WTC11 (cell line): ENCODE measurements at regions not wholly inside any gene's neighbourhood (a gene's known extent, or its start where the extent isn't known, plus 50 kb on each side); places are given as distances from the start of the nearest gene placed in this dataset.

ENCODE experiments used
- ATAC-seq: fragments of 200-7000 bp; cut with Tn5 transposase; 2 replicates; pipeline ENCODE4 v1.10.0; 2021; ENCODE audit warnings: mild to moderate bottlenecking, moderate library complexity
- CTCF ChIA-PET: fragments of 300-600 bp; sonication (Branson Sonifier 250); formaldehyde crosslinking; loops from one replicate; lab custom pipeline; 2021; ENCODE audit warnings: antibody characterized with exemption; lab: Charles Lee
- POLR2A ChIA-PET: fragments of 350-600 bp; sonication (Branson Sonifier 250); formaldehyde crosslinking; loops from one replicate; lab custom pipeline; 2021; ENCODE audit warnings: antibody characterized with exemption; lab: Charles Lee
- DNase-seq: peaks from one replicate; pipeline ENCODE4 v3.0.0; 2021; ENCODE audit warnings: low spot score
- H3K27ac Mint-ChIP-seq: 2 replicates; pipeline ENCODE4 v1.8.0; 2021; ENCODE audit warnings: mixed read lengths
- H3K27me3 Mint-ChIP-seq: 2 replicates; pipeline ENCODE4 v1.8.0; 2021; ENCODE audit warnings: low read depth, mild to moderate bottlenecking, moderate library complexity, mixed read lengths
- H3K36me3 Mint-ChIP-seq: 2 replicates; pipeline ENCODE4 v1.8.0; 2021; ENCODE audit warnings: mixed read lengths
- H3K4me1 Mint-ChIP-seq: 2 replicates; pipeline ENCODE4 v1.8.0; 2022; ENCODE audit warnings: mixed read lengths
- H3K4me3 Mint-ChIP-seq: 2 replicates; pipeline ENCODE4 v1.8.0; 2021; ENCODE audit warnings: mild to moderate bottlenecking, moderate library complexity, mixed read lengths
- H3K9me3 Mint-ChIP-seq: 2 replicates; pipeline ENCODE4 v1.8.0; 2021; ENCODE audit warnings: mixed read lengths
- AFF4 ChIP-seq: sonication (generic); formaldehyde crosslinking; IDR thresholded peaks from 2 replicates; pipeline ENCODE4 v1.8.1; 2023; ENCODE audit warnings: mild to moderate bottlenecking, missing genetic modification reagents, borderline replicate concordance
- AR ChIP-seq: fragments of 250-450 bp; sonication (Bioruptor Pico); IDR thresholded peaks from 2 replicates; pipeline ENCODE4 v1.9.0; 2021; ENCODE audit warnings: mild to moderate bottlenecking
- ARID4B ChIP-seq: sonication (generic); formaldehyde crosslinking; IDR thresholded peaks from 2 replicates; pipeline ENCODE4 v1.8.0; 2023; ENCODE audit warnings: missing genetic modification reagents, mild to moderate bottlenecking, borderline replicate concordance
- ATF3 ChIP-seq: sonication (generic); formaldehyde crosslinking; conservative IDR thresholded peaks from 2 replicates; pipeline ENCODE4 v1.8.1; 2022; ENCODE audit warnings: mild to moderate bottlenecking, missing genetic modification reagents
- CREM ChIP-seq: sonication (generic); formaldehyde crosslinking; IDR thresholded peaks from 2 replicates; pipeline ENCODE4 v1.8.1; 2022; ENCODE audit warnings: mild to moderate bottlenecking, missing genetic modification reagents, moderate library complexity
- ESRRA ChIP-seq: sonication (generic); formaldehyde crosslinking; IDR thresholded peaks from 2 replicates; pipeline ENCODE4 v1.8.1; 2022; ENCODE audit warnings: mild to moderate bottlenecking, missing genetic modification reagents, borderline replicate concordance
- FOXK1 ChIP-seq: sonication (generic); formaldehyde crosslinking; IDR thresholded peaks from 2 replicates; pipeline ENCODE4 v1.8.0; 2022; ENCODE audit warnings: mild to moderate bottlenecking, moderate library complexity, missing genetic modification reagents
- GTF2I ChIP-seq: fragments of 250-450 bp; sonication (Bioruptor Pico); conservative IDR thresholded peaks from 2 replicates; pipeline ENCODE4 v1.4.0; 2021; ENCODE audit warnings: mild to moderate bottlenecking
- HMGA2 ChIP-seq: fragments of 250-450 bp; sonication (Bioruptor Pico); IDR thresholded peaks from 2 replicates; pipeline ENCODE4 v1.4.0; 2021; ENCODE audit warnings: mild to moderate bottlenecking, moderate library complexity
- NFYB ChIP-seq: sonication (generic); formaldehyde crosslinking; conservative IDR thresholded peaks from 2 replicates; pipeline ENCODE4 v1.8.0; 2022; ENCODE audit warnings: low read depth, missing genetic modification reagents
- PRDM15 ChIP-seq: sonication (generic); formaldehyde crosslinking; IDR thresholded peaks from 2 replicates; pipeline ENCODE4 v1.8.0; 2022; ENCODE audit warnings: missing genetic modification reagents
- ZBTB43 ChIP-seq: sonication (generic); formaldehyde crosslinking; IDR thresholded peaks from 2 replicates; pipeline ENCODE4 v1.8.1; 2023; ENCODE audit warnings: mild to moderate bottlenecking, missing genetic modification reagents
- ZNF219 ChIP-seq: sonication (generic); formaldehyde crosslinking; IDR thresholded peaks from 2 replicates; pipeline ENCODE4 v1.8.0; 2023; ENCODE audit warnings: missing genetic modification reagents, mild to moderate bottlenecking, borderline replicate concordance

- Mint-ChIP-seq H3K36me3 (no peaks in the 10 kb centered on the region), H3K4me3 (no peak overlapping the region)
- ATAC-seq: no peak
These were observed 422.2 kb upstream of the FOXG1 start for GRCh38 chr14:28344381-28344780.

GRCh38 chr14:28348797-28349196, 417.8 kb upstream of the FOXG1 start:
- ATAC-seq (no peak), DNase-seq (no peak)
- POLR2A ChIA-PET: no interaction called here
- Mint-ChIP-seq H3K4me3 (no peak overlapping the region), H3K9me3 (no peaks in the 10 kb centered on the region), H3K36me3 (no peaks in the 10 kb centered on the region), H3K27me3 (no peaks in the 10 kb centered on the region), H3K27ac (no peak overlapping the region), H3K4me1 (no peaks in the 10 kb centered on the region)
- CTCF ChIA-PET: no interaction called here
- TF ChIP-seq ATF3 (no peak), AFF4 (CRISPR knock-in tag) (no peak), GTF2I (CRISPR knock-in tag) (no peak), CREM (CRISPR knock-in tag) (no peak), ZNF219 (CRISPR knock-in tag) (no peak), FOXK1 (CRISPR knock-in tag) (no peak), PRDM15 (no peak), AR (no peak), NFYB (CRISPR knock-in tag) (no peak)

More at GRCh38 chr14:28344381-28344780, 422.2 kb upstream of the FOXG1 start:
- CTCF ChIA-PET: no interaction called here
- H3K27me3 Mint-ChIP-seq: no peaks in the 10 kb centered on the region
- no peak for TF ChIP-seq HMGA2 (CRISPR knock-in tag)
- TF ChIP-seq ESRRA: no peak
- no peak for TF ChIP-seq ARID4B (CRISPR knock-in tag)
- TF ChIP-seq ZBTB43 (CRISPR knock-in tag): no peak
- TF ChIP-seq, all 79 proteins: peak for 0
- H3K27ac Mint-ChIP-seq: no peak overlapping the region
- no peaks in the 10 kb centered on the region for H3K9me3 Mint-ChIP-seq
- DNase-seq: no peak
- POLR2A ChIA-PET: no interaction called here
- H3K4me1 Mint-ChIP-seq: no peaks in the 10 kb centered on the region
